ENCODE measurements at regions not wholly inside any gene's neighbourhood (a gene's known extent, or its start where the extent isn't known, plus 50 kb on each side); places are given as distances from the start of the nearest gene placed in this dataset.

- Histone ChIP-seq H3K27me3 (no peaks in the 10 kb centered on the region), H3K4me3 (no peak overlapping the region), H3K9me3 (peaks cover 0 to 7% (median 0%) of the 10 kb centered on the region in 3 donors), H3K4me1 (no peaks in the 10 kb centered on the region), H3K27ac (no peak overlapping the region), H3K36me3 (replicated peaks in 1 of 2; ENCODE audit: insufficient read depth in 1 of 2, low read depth in 2 of 2) (no peaks in the 10 kb centered on the region)
- TF ChIP-seq POLR2A (IDR thresholded peaks at IDR 0.05) = no peak
- TF ChIP-seq CTCF (IDR thresholded peaks at IDR 0.05) = no peak
- intact Hi-C loops (cut with DNase I) = no loop called here
- ATAC-seq (no peak), DNase-seq (no peak)
- 64 to 78% methylated on average over 3 of the region's 3 CpGs for WGBS, 2 donors
These were observed 458.4 kb downstream of the SHISA9 start for GRCh38 chr16:13359835-13360234.

- no peak overlapping the region for H3K4me3 ChIP-seq
- 66 to 76% methylated on average over 3 of the region's 3 CpGs for WGBS, 2 donors
- ATAC-seq (no peak), DNase-seq (no peak)
- no peaks in the 10 kb centered on the region for H3K27me3 ChIP-seq
- no peaks in the 10 kb centered on the region for H3K36me3 ChIP-seq (replicated peaks in 1 of 2; ENCODE audit: insufficient read depth in 1 of 2, low read depth in 2 of 2)
- H3K4me1 ChIP-seq = no peaks in the 10 kb centered on the region
- no peak overlapping the region for H3K27ac ChIP-seq
- intact Hi-C loops (cut with DNase I) = no loop called here
- H3K9me3 ChIP-seq = no peaks in the 10 kb centered on the region
- no peak for TF ChIP-seq POLR2A (IDR thresholded peaks at IDR 0.05)
- no peak for TF ChIP-seq CTCF (IDR thresholded peaks at IDR 0.05)
These were observed 471.0 kb downstream of the SHISA9 start for GRCh38 chr16:13372421-13372820.

DNA sequence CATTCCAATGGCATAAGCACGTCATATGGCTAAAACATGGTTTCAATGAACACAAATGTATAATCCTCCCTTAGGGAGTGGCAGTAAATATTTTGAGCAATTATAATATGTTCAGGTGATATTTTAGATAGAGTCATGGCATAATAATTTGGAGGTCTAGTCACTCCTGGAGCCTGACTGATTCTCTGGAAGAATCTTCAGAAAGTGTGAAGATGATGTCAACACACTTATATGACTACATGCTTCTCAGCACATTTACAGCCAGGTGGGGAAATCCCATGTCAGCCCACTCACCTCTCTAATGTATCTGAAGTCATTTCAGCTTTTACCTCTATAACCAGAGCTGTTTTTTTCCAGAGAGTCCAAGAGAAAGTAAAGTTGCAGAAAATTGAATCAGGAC is 474.8 kb downstream of the SHISA9 start:
- 50 to 57% methylated on average over 1 of the region's 1 CpG for WGBS, 2 donors
- Histone ChIP-seq H3K27me3 (no peaks in the 10 kb centered on the region), H3K9me3 (no peaks in the 10 kb centered on the region), H3K36me3 (replicated peaks in 1 of 2; ENCODE audit: insufficient read depth in 1 of 2, low read depth in 2 of 2) (no peaks in the 10 kb centered on the region), H3K4me1 (no peaks in the 10 kb centered on the region), H3K4me3 (no peak overlapping the region), H3K27ac (no peak overlapping the region)
- no peak for DNase-seq
- no peak for ATAC-seq
- intact Hi-C loops (cut with DNase I) = no loop called here
- TF ChIP-seq POLR2A (IDR thresholded peaks at IDR 0.05) = no peak
- TF ChIP-seq CTCF (IDR thresholded peaks at IDR 0.05) = no peak

DNA sequence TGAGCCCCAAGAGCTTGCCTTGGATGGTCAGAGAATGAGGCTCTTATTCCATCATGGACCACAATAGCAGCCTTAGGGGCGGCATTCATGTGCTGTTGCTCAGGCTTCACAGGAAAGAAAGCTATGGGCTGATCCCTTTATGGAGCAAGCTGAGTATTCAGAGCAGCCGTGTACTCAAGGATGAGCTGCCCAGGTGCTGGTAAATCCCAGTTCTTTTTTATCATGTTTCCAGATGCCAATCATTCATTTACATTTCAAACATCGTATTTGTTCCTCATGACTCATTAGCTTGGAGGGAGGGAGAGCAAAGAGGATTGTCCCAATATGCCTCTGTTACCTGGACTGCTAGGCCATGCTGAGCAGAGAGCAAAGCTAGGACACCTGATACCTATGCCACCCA is 475.7 kb downstream of the SHISA9 start:
- intact Hi-C loops (cut with DNase I) = no loop called here
- no peaks in the 10 kb centered on the region for H3K36me3 ChIP-seq (replicated peaks in 1 of 2; ENCODE audit: insufficient read depth in 1 of 2, low read depth in 2 of 2)

More for the DNA sequence above, 475.7 kb downstream of the SHISA9 start:
- TF ChIP-seq CTCF (IDR thresholded peaks at IDR 0.05) (no peak), POLR2A (IDR thresholded peaks at IDR 0.05) (no peak)
- no peaks in the 10 kb centered on the region for H3K9me3 ChIP-seq
- no peaks in the 10 kb centered on the region for H3K27me3 ChIP-seq
- ATAC-seq (no peak), DNase-seq (no peak)
- H3K4me1 ChIP-seq = no peaks in the 10 kb centered on the region
- no peak overlapping the region for H3K27ac ChIP-seq
- 42 to 45% methylated on average over 3 of the region's 3 CpGs for WGBS, 2 donors
- H3K4me3 ChIP-seq = no peak overlapping the region
